K562 (cell line): ENCODE measurements at regions not wholly inside any gene's neighbourhood (a gene's known extent, or its start where the extent isn't known, plus 50 kb on each side); places are given as distances from the start of the nearest gene placed in this dataset.

Source experiments
- ATAC-seq: fragments of 200-7000 bp; cut with Tn5 transposase; 3 replicates; pipeline ENCODE4 v1.9.1; 2020; ENCODE audit warnings: moderate library complexity
- BruUV-seq: library from RNA; stranded (reverse); fragments of 400-500 nt; replicated peaks from 2 replicates; lab custom pipeline; 2021; lab: Mats Ljungman, UMichigan
- CTCF ChIA-PET: fragments of 300-600 bp; formaldehyde crosslinking; extraction: SDS; loops from one replicate; lab custom pipeline; 2021; ENCODE audit warnings: low intra/inter-chr PET ratio; lab: Yijun Ruan, JAX
- POLR2A ChIA-PET: fragments of 300-600, 350-650 bp; sonication (Branson Sonifier 250); formaldehyde crosslinking; extraction: SDS; loops from one replicate; lab custom pipeline; 2021; ENCODE audit warnings: antibody characterized with exemption, inconsistent platforms; lab: Yijun Ruan, JAX
- DNase-seq, 4 experiments: peaks; one replicate each; pipeline versions ENCODE4 v3.0.0 to v3.0.0-alpha.2; 2011 to 2018; ENCODE audit warnings: low spot score in 3 of 4, mixed read lengths in 3 of 4; ENCODE audit errors: extremely low read depth in 1 of 4
- FAIRE-seq: peaks from 2 replicates; lab custom pipeline; 2011; peaks lifted over from hg19 to GRCh38; lab: Jason Lieb, UNC
- H2AFZ ChIP-seq: 2 replicates; pipeline ENCODE4 v1.6.0; 2011; ENCODE audit warnings: low read depth, low read length, control low read depth, inconsistent platforms
- H3K27ac ChIP-seq: fragments of 200-600 bp; 3 replicates; pipeline ENCODE4 v1.8.0; 2011; ENCODE audit warnings: low read depth, mild to moderate bottlenecking, control low read depth, inconsistent platforms, low read length, moderate library complexity, mixed read lengths; ENCODE audit errors: extremely low read depth
- H3K27me3 ChIP-seq, 2 experiments: fragments of 300-600 bp in 1 of 2; 2 replicates in 1 of 2; 3 replicates in 1 of 2; pipeline versions ENCODE4 v1.6.0 to v1.8.0; 2011; ENCODE audit warnings: inconsistent platforms in 2 of 2, low read length in 2 of 2, mild to moderate bottlenecking in 1 of 2, mixed read lengths in 1 of 2, moderate library complexity in 1 of 2; ENCODE audit not compliant: control insufficient read depth in 2 of 2, insufficient read depth in 2 of 2
- H3K36me3 ChIP-seq: fragments of 300-600 bp; 3 replicates; pipeline ENCODE4 v1.8.0; 2011; ENCODE audit warnings: mild to moderate bottlenecking, low read length, inconsistent platforms; ENCODE audit not compliant: control insufficient read depth, insufficient read depth
- H3K4me1 ChIP-seq, 2 experiments: fragments of 200-600 bp in 1 of 2; replicated peaks in 1 of 2; 2 replicates in 1 of 2; 3 replicates in 1 of 2; pipeline versions ENCODE4 v1.5.1 to v1.8.0; 2011; ENCODE audit warnings: inconsistent platforms in 2 of 2, low read length in 2 of 2, mild to moderate bottlenecking in 1 of 2, mixed read lengths in 1 of 2, moderate library complexity in 1 of 2; ENCODE audit not compliant: control insufficient read depth in 2 of 2, insufficient read depth in 2 of 2
- H3K4me2 ChIP-seq: 2 replicates; pipeline ENCODE4 v1.6.1; 2011; ENCODE audit warnings: low read length, control low read depth, inconsistent platforms, mixed read lengths; ENCODE audit not compliant: insufficient read depth
- H3K4me3 ChIP-seq: fragments of 200-600 bp; sonication (generic), shearing (Covaris generic); 2 replicates; pipeline ENCODE4 v1.5.1; 2016; ENCODE audit warnings: control low read depth, inconsistent platforms
- H3K79me2 ChIP-seq: fragments of 200-600 bp; 3 replicates; pipeline ENCODE4 v1.8.0; 2011; ENCODE audit warnings: low read length, inconsistent platforms; ENCODE audit not compliant: control insufficient read depth, insufficient read depth
- H3K9ac ChIP-seq, 2 experiments: 2 replicates each; pipeline versions ENCODE4 v1.6.0 to v1.6.1; 2011; ENCODE audit warnings: low read depth in 2 of 2, low read length in 2 of 2, control low read depth in 1 of 2, inconsistent platforms in 1 of 2, mild to moderate bottlenecking in 1 of 2, mixed read lengths in 1 of 2; ENCODE audit not compliant: insufficient read depth in 1 of 2
- H3K9me1 ChIP-seq: one replicate; pipeline ENCODE4 v1.6.0; 2011; ENCODE audit warnings: inconsistent platforms, mild to moderate bottlenecking, low read length, moderate library complexity; ENCODE audit not compliant: control insufficient read depth, insufficient read depth
- H3K9me3 ChIP-seq: replicated peaks from 2 replicates; pipeline ENCODE4 v1.5.1; 2011; ENCODE audit warnings: low read depth, low read length, inconsistent platforms; ENCODE audit not compliant: control insufficient read depth, insufficient read depth
- H4K20me1 ChIP-seq: replicated peaks from 2 replicates; pipeline ENCODE4 v1.6.1; 2011; ENCODE audit warnings: low read length, inconsistent platforms, mixed read lengths; ENCODE audit not compliant: control insufficient read depth, insufficient read depth
- CEBPB ChIP-seq: fragments of 450-650 bp; IDR thresholded peaks from 2 replicates; pipeline ENCODE4 v1.6.1; 2016; ENCODE audit warnings: missing genetic modification characterization, missing compliant biosample characterization
- CEBPG ChIP-seq, 3 experiments: fragments of 200-800 bp in 1 of 3; sonication (Bioruptor generic) in 1 of 3; sonication (generic) in 1 of 3; formaldehyde crosslinking in 1 of 3; IDR thresholded peaks in 2 of 3; conservative IDR thresholded peaks in 1 of 3; 2 replicates each; pipeline versions ENCODE4 v1.6.1 to v1.8.0; 2016 to 2022; ENCODE audit warnings: missing compliant biosample characterization in 2 of 3, missing genetic modification characterization in 2 of 3, mild to moderate bottlenecking in 1 of 3, missing genetic modification reagents in 1 of 3
- MECOM ChIP-seq: fragments of 250-450 bp; sonication (Bioruptor Pico); IDR thresholded peaks from 2 replicates; pipeline ENCODE4 v1.8.0; 2022; ENCODE audit warnings: inconsistent platforms
- MED1 ChIP-seq: sonication (generic); formaldehyde crosslinking; IDR thresholded peaks from 2 replicates; pipeline ENCODE4 v1.8.1; 2023; ENCODE audit warnings: missing genetic modification reagents, borderline replicate concordance
- ZNF785 ChIP-seq: fragments of 250-450 bp; sonication (Bioruptor Pico); IDR thresholded peaks from 2 replicates; pipeline ENCODE4 v1.4.0; 2020; ENCODE audit warnings: mild to moderate bottlenecking
- whole genome bisulfite sequencing: fragments of 100-300 bp; shearing (Covaris generic); methylation state at CpG from one replicate; pipeline ENCODE4 v1.1.6; 2016; ENCODE audit warnings: low coverage, mixed read lengths; ENCODE audit not compliant: insufficient coverage; ENCODE audit errors: missing lambda C conversion rate; 5-methylcytosine and 5-hydroxymethylcytosine counted together
- in situ Hi-C: fragments of 300-500 bp; cut with MboI; formaldehyde crosslinking; loops from 4 replicates; pipeline ENCODE4 v1.15.0; 2018; ENCODE audit warnings: inconsistent platforms, mixed read lengths
- intact Hi-C: fragments of 100-400 bp; cut with micrococcal nuclease; formaldehyde crosslinking; loops from 2 replicates; pipeline ENCODE4 v1.14.2; 2022
- TF ChIP-seq, protein P1 (sequence below), 2 experiments: fragments of 450-650 bp; conservative IDR thresholded peaks; 2 replicates each; pipeline ENCODE4 v1.6.1; 2017; ENCODE audit warnings: mild to moderate bottlenecking in 2 of 2, moderate library complexity in 2 of 2

GRCh38 chrX:120016068-120016441, 61.4 kb downstream of the RHOXF2B start (continued):
- TF ChIP-seq, protein P1, sequence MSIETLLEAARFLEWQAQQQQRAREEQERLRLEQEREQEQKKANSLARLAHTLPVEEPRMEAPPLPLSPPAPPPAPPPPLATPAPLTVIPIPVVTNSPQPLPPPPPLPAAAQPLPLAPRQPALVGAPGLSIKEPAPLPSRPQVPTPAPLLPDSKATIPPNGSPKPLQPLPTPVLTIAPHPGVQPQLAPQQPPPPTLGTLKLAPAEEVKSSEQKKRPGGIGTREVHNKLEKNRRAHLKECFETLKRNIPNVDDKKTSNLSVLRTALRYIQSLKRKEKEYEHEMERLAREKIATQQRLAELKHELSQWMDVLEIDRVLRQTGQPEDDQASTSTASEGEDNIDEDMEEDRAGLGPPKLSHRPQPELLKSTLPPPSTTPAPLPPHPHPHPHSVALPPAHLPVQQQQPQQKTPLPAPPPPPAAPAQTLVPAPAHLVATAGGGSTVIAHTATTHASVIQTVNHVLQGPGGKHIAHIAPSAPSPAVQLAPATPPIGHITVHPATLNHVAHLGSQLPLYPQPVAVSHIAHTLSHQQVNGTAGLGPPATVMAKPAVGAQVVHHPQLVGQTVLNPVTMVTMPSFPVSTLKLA (conservative IDR thresholded peaks at IDR 0.05) = no peak
- TF ChIP-seq MED1 (CRISPR knock-in tag) (no peak), MECOM (CRISPR knock-in tag) (no peak)

- H3K27me3 ChIP-seq = peaks cover 11 to 43% of the 10 kb centered on the region in 2 experiments; a peak in 3 of 5 replicates
- FAIRE-seq (no peak), ATAC-seq (no peak), DNase-seq (no peak)
- no peak overlapping the region for H3K27ac ChIP-seq
- H3K9me1 ChIP-seq = no peaks in the 10 kb centered on the region
- no peaks in the 10 kb centered on the region for H3K79me2 ChIP-seq
- H3K4me1 ChIP-seq = peaks cover 0 to 8% of the 10 kb centered on the region in 2 experiments; a peak in 2 of 5 replicates
- H3K9me3 ChIP-seq = no peaks in the 10 kb centered on the region
- no peak overlapping the region for H3K4me2 ChIP-seq
- H4K20me1 ChIP-seq = no peaks in the 10 kb centered on the region
- WGBS = 30% methylated on average over 24 of the region's 58 CpGs
- peak; percentile 58 for TF ChIP-seq CEBPB (tag)
- TF ChIP-seq ZNF785 (CRISPR knock-in tag) = no peak
- no peak; the same call in 1 of the 2 replicates for TF ChIP-seq CEBPG (CRISPR knock-in tag; IDR thresholded peaks at IDR 0.05)
- 0 out of 4 replicates have a peak, but pooled peaks of 1 of the 2 experiments have one; percentile 18 for TF ChIP-seq CEBPG (tag; conservative IDR thresholded peaks at IDR 0.05 in 1 of 2, IDR thresholded peaks at IDR 0.05 in 1 of 2)
- in situ Hi-C loops = no loop called here
- intact Hi-C loops = no loop called here
- ChIA-PET POLR2A (no interaction called here), CTCF (no interaction called here)
- H2AFZ ChIP-seq = no peak overlapping the region
- H3K4me3 ChIP-seq = no peak overlapping the region
- no peaks in the 10 kb centered on the region for H3K36me3 ChIP-seq
- no TSS peak for BruUV-seq
- H3K9ac ChIP-seq = no peak overlapping the region; a peak in 1 of 4 replicates
Observed at GRCh38 chrX:120015145-120016067, 62.1 kb downstream of the RHOXF2B start.
